ENCODE measurements at regions not wholly inside any gene's neighbourhood (a gene's known extent, or its start where the extent isn't known, plus 50 kb on each side); places are given as distances from the start of the nearest gene placed in this dataset.

GRCh38 chr4:57465321-57466056 is 355.3 kb upstream of the IGFBP7 start:
- TF ChIP-seq CTCF (IDR thresholded peaks at IDR 0.05; ENCODE audit: insufficient read depth in 1 of 2, low read depth in 1 of 2, low read length in 1 of 2, severe bottlenecking in 1 of 2, unreplicated experiment in 1 of 2) = no peak
- intact Hi-C loops (cut with micrococcal nuclease; ENCODE audit: unreplicated experiment) = no loop called here
- H3K9me3 ChIP-seq = no peaks in the 10 kb centered on the region
- BruUV-seq (replicated peaks) = no TSS peak
- CTCF ChIA-PET = no interaction called here
- no peak overlapping the region for H3K4me3 ChIP-seq (ENCODE audit: low read depth, low read length)
- POLR2A ChIA-PET = no interaction called here
- H3K27me3 ChIP-seq (replicated peaks; ENCODE audit: control insufficient read depth, insufficient read depth, low read length) = no peaks in the 10 kb centered on the region
- Mint-ChIP-seq H3K27ac (ENCODE audit: unreplicated experiment) (no peak overlapping the region), H3K36me3 (ENCODE audit: insufficient read depth, unreplicated experiment) (no peaks in the 10 kb centered on the region), H3K9me3 (ENCODE audit: unreplicated experiment) (no peaks in the 10 kb centered on the region), H3K4me3 (ENCODE audit: unreplicated experiment) (no peak overlapping the region), H3K4me1 (ENCODE audit: low read depth, unreplicated experiment) (no peaks in the 10 kb centered on the region), H3K27me3 (ENCODE audit: insufficient read depth, unreplicated experiment) (peaks cover 3% of the 10 kb centered on the region)
- H3K36me3 ChIP-seq (ENCODE audit: control insufficient read depth, insufficient read depth, low read length) = no peaks in the 10 kb centered on the region
- no peak for DNase-seq
- H3K4me1 ChIP-seq = peaks cover 5% of the 10 kb centered on the region; the same call in 1 of the 2 replicates

GRCh38 chr4:57462843-57463242 is 352.7 kb upstream of the IGFBP7 start:
- intact Hi-C loops (cut with micrococcal nuclease; ENCODE audit: unreplicated experiment) = no loop called here
- Mint-ChIP-seq H3K27ac (ENCODE audit: unreplicated experiment) (no peak overlapping the region), H3K27me3 (ENCODE audit: insufficient read depth, unreplicated experiment) (no peaks in the 10 kb centered on the region), H3K4me3 (ENCODE audit: unreplicated experiment) (no peak overlapping the region), H3K9me3 (ENCODE audit: unreplicated experiment) (no peaks in the 10 kb centered on the region), H3K4me1 (ENCODE audit: low read depth, unreplicated experiment) (no peaks in the 10 kb centered on the region), H3K36me3 (ENCODE audit: insufficient read depth, unreplicated experiment) (no peaks in the 10 kb centered on the region)
- Histone ChIP-seq H3K27me3 (replicated peaks; ENCODE audit: control insufficient read depth, insufficient read depth, low read length) (no peaks in the 10 kb centered on the region), H3K36me3 (ENCODE audit: control insufficient read depth, insufficient read depth, low read length) (no peaks in the 10 kb centered on the region), H3K4me1 (peaks cover 5% of the 10 kb centered on the region; the same call in 1 of the 2 replicates), H3K4me3 (ENCODE audit: low read depth, low read length) (no peak overlapping the region), H3K9me3 (no peaks in the 10 kb centered on the region)
- peak in 1 of 2 experiments; percentile 14 for DNase-seq
- no peak for TF ChIP-seq CTCF (IDR thresholded peaks at IDR 0.05; ENCODE audit: insufficient read depth in 1 of 2, low read depth in 1 of 2, low read length in 1 of 2, severe bottlenecking in 1 of 2, unreplicated experiment in 1 of 2)
- ChIA-PET POLR2A (no interaction called here), CTCF (no interaction called here)
- no TSS peak for BruUV-seq (replicated peaks)

GRCh38 chr4:57460967-57461366 is 350.8 kb upstream of the IGFBP7 start:
- POLR2A ChIA-PET = no interaction called here
- H3K36me3 Mint-ChIP-seq (ENCODE audit: insufficient read depth, unreplicated experiment) = no peaks in the 10 kb centered on the region
- no peak overlapping the region for H3K27ac Mint-ChIP-seq (ENCODE audit: unreplicated experiment)
- CTCF ChIA-PET = no interaction called here
- Histone ChIP-seq H3K27me3 (replicated peaks; ENCODE audit: control insufficient read depth, insufficient read depth, low read length) (no peaks in the 10 kb centered on the region), H3K4me3 (ENCODE audit: low read depth, low read length) (no peak overlapping the region), H3K9me3 (no peaks in the 10 kb centered on the region), H3K36me3 (ENCODE audit: control insufficient read depth, insufficient read depth, low read length) (no peaks in the 10 kb centered on the region), H3K4me1 (peaks cover 5% of the 10 kb centered on the region; the same call in 1 of the 2 replicates)
- no peaks in the 10 kb centered on the region for H3K4me1 Mint-ChIP-seq (ENCODE audit: low read depth, unreplicated experiment)
- no peak overlapping the region for H3K4me3 Mint-ChIP-seq (ENCODE audit: unreplicated experiment)
- no peak for TF ChIP-seq CTCF (IDR thresholded peaks at IDR 0.05; ENCODE audit: insufficient read depth in 1 of 2, low read depth in 1 of 2, low read length in 1 of 2, severe bottlenecking in 1 of 2, unreplicated experiment in 1 of 2)
- H3K27me3 Mint-ChIP-seq (ENCODE audit: insufficient read depth, unreplicated experiment) = no peaks in the 10 kb centered on the region
- no peak for DNase-seq
- H3K9me3 Mint-ChIP-seq (ENCODE audit: unreplicated experiment) = peaks cover 11% of the 10 kb centered on the region
- no TSS peak for BruUV-seq (replicated peaks)
- intact Hi-C loops (cut with micrococcal nuclease; ENCODE audit: unreplicated experiment) = no loop called here

All from Caco-2 (cell line).